Neural cell (in vitro differentiated cells): ENCODE measurements at regions not wholly inside any gene's neighbourhood (a gene's known extent, or its start where the extent isn't known, plus 50 kb on each side); places are given as distances from the start of the nearest gene placed in this dataset.

Experiments
- H2AFZ ChIP-seq: fragments of 200-600, 300-800 bp; sonication (generic), shearing (Covaris generic); 2 replicates; pipeline ENCODE4 v1.6.0; 2014; ENCODE audit warnings: low read depth, mild to moderate bottlenecking, antibody characterized with exemption, low read length, moderate library complexity
- H3F3A ChIP-seq: fragments of 200-600 bp; shearing (Covaris generic); 2 replicates; pipeline ENCODE4 v1.6.1; 2016; ENCODE audit warnings: mild to moderate bottlenecking, moderate library complexity, mixed read lengths, antibody characterized with exemption, low read length; ENCODE audit not compliant: insufficient read depth, poor library complexity, severe bottlenecking
- H3K27ac ChIP-seq: fragments of 200-600, 300-800 bp; sonication (generic), shearing (Covaris generic); 2 replicates; pipeline ENCODE4 v1.5.1; 2014; ENCODE audit warnings: mild to moderate bottlenecking, low read length, moderate library complexity
- H3K27me3 ChIP-seq: fragments of 300-800, 200-600 bp; sonication (generic), shearing (Covaris generic); 2 replicates; pipeline ENCODE4 v1.6.0; 2014; ENCODE audit warnings: mild to moderate bottlenecking, low read depth, low read length, moderate library complexity; ENCODE audit not compliant: insufficient read depth
- H3K36me3 ChIP-seq: fragments of 300-800, 200-600 bp; sonication (generic), shearing (Covaris generic); 2 replicates; pipeline ENCODE4 v1.5.1; 2014; ENCODE audit warnings: mild to moderate bottlenecking, antibody characterized with exemption, low read length, moderate library complexity; ENCODE audit not compliant: insufficient read depth
- H3K4me2 ChIP-seq: fragments of 300-800, 200-600 bp; sonication (generic), shearing (Covaris generic); 2 replicates; pipeline ENCODE4 v1.6.0; 2014; ENCODE audit warnings: mild to moderate bottlenecking, low read length
- H3K4me3 ChIP-seq: fragments of 300-800, 200-600 bp; sonication (generic), shearing (Covaris generic); 2 replicates; pipeline ENCODE4 v1.5.1; 2014; ENCODE audit warnings: mild to moderate bottlenecking, low read length, moderate library complexity
- H3K79me2 ChIP-seq: fragments of 200-600 bp; shearing (Covaris generic); replicated peaks from 2 replicates; pipeline ENCODE4 v1.6.0; 2014; ENCODE audit warnings: mild to moderate bottlenecking, low read length, moderate library complexity; ENCODE audit not compliant: insufficient read depth
- H3K9ac ChIP-seq: fragments of 300-800, 200-600 bp; sonication (generic), shearing (Covaris generic); 2 replicates; pipeline ENCODE4 v1.6.1; 2016; ENCODE audit warnings: mild to moderate bottlenecking, low read length, mixed read lengths
- H3K9me2 ChIP-seq: fragments of 200-600 bp; shearing (Covaris generic); 2 replicates; pipeline ENCODE4 v1.6.1; 2016; ENCODE audit warnings: mild to moderate bottlenecking, low read length, mixed read lengths; ENCODE audit not compliant: insufficient read depth
- H3K9me3 ChIP-seq: fragments of 200-600, 300-800 bp; sonication (generic), shearing (Covaris generic); 2 replicates; pipeline ENCODE4 v1.6.1; 2016; ENCODE audit warnings: mild to moderate bottlenecking, mixed run types, low read length, moderate library complexity, mixed read lengths
- H4K20me1 ChIP-seq: fragments of 200-600 bp; shearing (Covaris generic); 2 replicates; pipeline ENCODE4 v1.6.1; 2016; ENCODE audit warnings: mild to moderate bottlenecking, mixed run types; ENCODE audit not compliant: insufficient read depth
- CTCF ChIP-seq: fragments of 450-650 bp; IDR thresholded peaks from 2 replicates; pipeline ENCODE4 v1.5.1; 2014; ENCODE audit warnings: antibody characterized with exemption, mild to moderate bottlenecking, moderate library complexity; ENCODE audit not compliant: poor library complexity, severe bottlenecking
- EP300 ChIP-seq: fragments of 450-650 bp; conservative IDR thresholded peaks from 2 replicates; pipeline ENCODE4 v1.6.1; 2014; ENCODE audit warnings: antibody characterized with exemption, mild to moderate bottlenecking, moderate library complexity; ENCODE audit not compliant: poor library complexity, severe bottlenecking
- EZH2 ChIP-seq: fragments of 200-600, 300-800 bp; shearing (Covaris generic), sonication (generic); IDR thresholded peaks from 2 replicates; pipeline ENCODE4 v1.6.1; 2014; ENCODE audit warnings: antibody characterized with exemption, low read length, borderline replicate concordance, mild to moderate bottlenecking; ENCODE audit not compliant: insufficient read depth, poor library complexity, severe bottlenecking
- MXI1 ChIP-seq: fragments of 450-650 bp; conservative IDR thresholded peaks from 2 replicates; pipeline ENCODE4 v1.6.1; 2014; ENCODE audit warnings: antibody characterized with exemption, mild to moderate bottlenecking; ENCODE audit not compliant: poor library complexity, severe bottlenecking
- POLR2AphosphoS5 ChIP-seq: IDR thresholded peaks from 2 replicates; pipeline ENCODE4 v1.6.1; 2012
- RAD21 ChIP-seq: fragments of 450-650 bp; conservative IDR thresholded peaks from 2 replicates; pipeline ENCODE4 v1.6.1; 2014; ENCODE audit warnings: antibody characterized with exemption, mild to moderate bottlenecking, moderate library complexity
- REST ChIP-seq: IDR thresholded peaks from 2 replicates; pipeline ENCODE4 v1.6.1; 2012; ENCODE audit warnings: borderline replicate concordance
- SMC3 ChIP-seq: fragments of 450-650 bp; conservative IDR thresholded peaks from 2 replicates; pipeline ENCODE4 v1.6.1; 2014; ENCODE audit warnings: antibody characterized with exemption, mild to moderate bottlenecking, moderate library complexity; ENCODE audit not compliant: poor library complexity
- TAF1 ChIP-seq: IDR thresholded peaks from 2 replicates; pipeline ENCODE4 v1.6.1; 2012; ENCODE audit warnings: low read depth

GRCh38 chr9:109616571-109617120 lies 118.5 kb upstream of the PTPN3 start:
- no peak overlapping the region for H2AFZ ChIP-seq
- H3K4me3 ChIP-seq, result no peak overlapping the region
- no peaks in the 10 kb centered on the region for H4K20me1 ChIP-seq
- H3K27ac ChIP-seq, result no peak overlapping the region
- no peaks in the 10 kb centered on the region for H3K9me2 ChIP-seq
- no peak overlapping the region for H3K9ac ChIP-seq
- no peaks in the 10 kb centered on the region for H3K36me3 ChIP-seq
- H3K79me2 ChIP-seq, result no peaks in the 10 kb centered on the region
- H3K9me3 ChIP-seq, result peaks cover 4% of the 10 kb centered on the region
- no peaks in the 10 kb centered on the region for H3F3A ChIP-seq
- no peak overlapping the region for H3K4me2 ChIP-seq
- H3K27me3 ChIP-seq, result no peaks in the 10 kb centered on the region
- TF ChIP-seq SMC3, result no peak
- TF ChIP-seq REST, result no peak
- no peak for TF ChIP-seq POLR2AphosphoS5
- TF ChIP-seq RAD21, result no peak
- TF ChIP-seq MXI1, result no peak
- no peak for TF ChIP-seq TAF1
- TF ChIP-seq EZH2, result no peak
- no peak for TF ChIP-seq EP300
- TF ChIP-seq CTCF, result no peak

- Histone ChIP-seq H3K9me2 (no peaks in the 10 kb centered on the region), H3K4me2 (no peak overlapping the region), H3K9me3 (peaks cover 4% of the 10 kb centered on the region), H3K27ac (no peak overlapping the region), H3K36me3 (no peaks in the 10 kb centered on the region), H2AFZ (no peak overlapping the region), H3K4me3 (no peak overlapping the region), H3F3A (no peaks in the 10 kb centered on the region), H3K9ac (no peak overlapping the region), H4K20me1 (no peaks in the 10 kb centered on the region), H3K79me2 (no peaks in the 10 kb centered on the region), H3K27me3 (no peaks in the 10 kb centered on the region)
- TF ChIP-seq EZH2 (no peak), TAF1 (no peak), EP300 (no peak), POLR2AphosphoS5 (no peak), REST (no peak), RAD21 (no peak), SMC3 (no peak), CTCF (no peak), MXI1 (no peak)
Observed at GRCh38 chr9:109619310-109619709, 121.2 kb upstream of the PTPN3 start.
